HuH-7.5 (cell line): ENCODE measurements at regions not wholly inside any gene's neighbourhood (a gene's known extent, or its start where the extent isn't known, plus 50 kb on each side); places are given as distances from the start of the nearest gene placed in this dataset.
"Not testable (repeated sequence)": the region's sequence is repeated elsewhere in the genome, so short reads cannot be mapped to it uniquely, and the experiment has no call there.

Source experiments
- DNase-seq: peaks from one replicate; pipeline ENCODE4 v3.0.0; 2011; ENCODE audit warnings: low spot score

DNA sequence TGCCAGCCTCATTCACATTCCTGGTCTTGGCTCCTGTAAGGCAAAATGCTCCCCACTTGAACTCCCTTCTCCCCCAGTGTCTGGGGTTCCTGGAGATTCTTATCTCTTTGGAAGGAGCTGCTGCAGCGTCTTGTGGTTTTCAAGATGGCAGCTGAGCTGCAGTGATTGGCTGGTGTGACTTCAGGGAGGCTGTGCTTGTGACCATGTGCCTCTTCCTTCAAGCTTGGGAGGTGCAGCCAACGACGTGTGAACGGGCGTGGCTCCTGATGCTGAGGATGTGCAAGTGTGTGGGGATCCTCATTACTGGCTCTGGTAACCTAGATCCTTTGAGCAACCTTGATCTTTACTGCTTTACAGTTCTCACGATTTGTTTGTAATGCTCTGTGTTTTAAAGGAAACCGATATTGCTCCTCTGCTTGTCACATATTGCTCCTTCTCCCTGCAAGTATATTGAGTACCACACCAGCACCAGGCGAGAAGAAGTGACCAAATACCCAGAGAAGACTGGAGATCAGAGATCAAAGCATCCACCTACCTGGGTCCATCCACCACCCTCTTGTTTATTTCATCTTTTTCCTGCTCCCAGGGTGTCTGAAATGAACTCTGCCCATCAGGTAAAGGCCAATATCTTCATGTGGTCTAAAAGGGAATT, 208.5 kb downstream of the FGF9 start:
- no peak for DNase-seq

GRCh38 chr13:21882766-21883165, 211.9 kb downstream of the FGF9 start:
- no peak for DNase-seq

DNA sequence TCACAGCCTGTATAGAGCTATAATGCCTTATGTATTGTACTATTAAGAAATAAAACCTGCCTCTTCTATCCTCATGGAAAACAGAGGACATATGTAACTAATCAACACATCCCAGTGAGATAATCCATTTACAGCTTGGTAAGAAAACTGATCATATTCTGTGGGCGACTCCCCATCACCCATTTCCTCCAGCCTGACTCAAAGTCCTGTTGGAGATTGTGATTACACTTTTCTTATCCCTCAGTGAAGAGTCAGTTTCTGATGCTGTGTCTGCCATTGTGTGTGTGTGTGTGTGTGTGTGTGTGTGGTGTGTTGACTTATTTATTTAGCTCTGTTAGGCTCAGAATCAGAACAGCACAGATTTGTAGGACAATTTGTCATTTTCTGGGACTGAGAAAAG, 212.8 kb downstream of the FGF9 start:
- DNase-seq, result no peak

DNA sequence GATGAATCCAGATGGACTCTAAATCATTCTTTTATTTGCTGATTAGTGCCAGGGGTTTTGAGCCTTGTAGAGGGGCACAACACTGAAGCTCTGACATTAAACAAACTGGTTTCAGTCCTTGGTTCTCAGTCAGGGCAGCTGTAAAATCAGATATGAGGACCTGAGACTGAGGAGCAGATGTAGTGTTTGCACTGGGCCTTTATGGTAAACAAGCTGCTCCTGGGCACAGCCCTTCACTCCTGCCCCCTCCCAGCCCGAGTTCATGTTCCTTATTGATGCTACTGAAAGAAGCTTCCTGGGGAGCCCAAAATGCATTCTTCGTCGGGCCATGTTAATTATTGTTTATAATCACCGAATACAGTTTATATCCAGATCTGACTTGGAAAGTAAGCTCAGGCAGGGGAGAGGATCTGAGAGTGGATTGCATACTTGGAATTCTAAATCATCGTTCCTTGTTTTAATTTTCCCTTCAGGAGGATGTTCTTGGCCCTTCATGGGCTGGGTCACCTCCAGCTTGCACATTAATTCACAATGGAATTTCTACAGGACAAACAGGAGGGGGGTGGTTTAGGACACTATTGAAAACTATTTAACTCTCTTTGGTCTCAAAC, 213.5 kb downstream of the FGF9 start:
- DNase-seq, result no peak

DNA sequence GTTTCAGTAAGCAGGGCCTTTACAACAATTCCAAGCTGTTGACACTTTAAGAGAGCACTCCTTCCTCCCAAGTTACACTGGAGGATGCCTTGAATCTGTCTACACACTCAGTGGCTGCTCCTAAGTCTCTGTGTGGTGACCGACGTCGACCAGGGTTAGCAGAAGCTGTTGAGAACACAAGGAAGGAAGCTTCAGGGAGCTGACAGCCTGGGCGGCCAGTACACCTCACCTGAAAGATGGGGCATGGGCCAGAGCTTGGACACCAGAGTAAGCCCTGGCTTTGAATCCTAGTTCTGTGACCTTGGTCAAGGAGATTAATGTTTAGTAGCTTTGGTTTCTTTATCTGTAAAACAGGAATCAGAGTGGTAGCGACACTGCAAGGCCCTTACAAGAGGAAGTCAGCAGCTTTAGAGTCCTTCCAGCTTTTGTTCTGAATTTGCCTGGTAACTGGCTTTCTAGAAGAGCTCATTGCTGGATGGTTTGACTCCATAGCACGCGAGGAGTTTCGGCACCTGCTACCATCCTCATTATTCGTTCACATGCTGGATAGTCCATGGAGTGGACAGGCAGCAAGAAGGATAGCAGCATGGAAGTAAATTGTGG, 214.2 kb downstream of the FGF9 start:
- DNase-seq, result no peak

GRCh38 chr13:21885714-21886224, 214.9 kb downstream of the FGF9 start:
- no peak for DNase-seq

DNA sequence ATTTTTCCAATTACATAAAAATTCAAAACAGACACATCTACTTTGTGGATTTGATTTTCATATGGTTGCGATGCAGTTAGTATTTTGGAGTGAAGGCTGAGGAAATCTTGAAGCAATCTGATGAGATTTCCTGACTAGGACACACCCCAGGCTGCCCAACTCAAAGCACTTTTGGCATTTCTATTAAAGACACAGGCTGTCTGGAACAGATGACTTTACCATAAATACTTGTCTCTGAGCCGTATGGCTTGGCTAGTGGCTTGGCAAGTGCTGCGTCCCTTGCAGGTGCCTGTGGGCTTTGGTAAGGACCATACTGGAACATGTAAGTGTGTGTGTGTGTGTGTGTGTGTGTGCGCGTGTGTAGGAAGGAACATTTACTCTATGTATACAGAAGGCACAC, 218.8 kb downstream of the FGF9 start:
- DNase-seq, result no peak

GRCh38 chr13:21890220-21890619, 219.3 kb downstream of the FGF9 start:
- DNase-seq, result not testable (repeated sequence)

GRCh38 chr13:21894091-21894490, 223.2 kb downstream of the FGF9 start:
- DNase-seq, result no peak

GRCh38 chr13:21894703-21895699, 224.1 kb downstream of the FGF9 start:
- no peak for DNase-seq

GRCh38 chr13:21895779-21896178, 224.9 kb downstream of the FGF9 start:
- DNase-seq, result no peak

GRCh38 chr13:21897161-21897560, 226.3 kb downstream of the FGF9 start:
- no peak for DNase-seq

- no peak for DNase-seq
Observed at GRCh38 chr13:21898459-21898858, 227.6 kb downstream of the FGF9 start.

DNA sequence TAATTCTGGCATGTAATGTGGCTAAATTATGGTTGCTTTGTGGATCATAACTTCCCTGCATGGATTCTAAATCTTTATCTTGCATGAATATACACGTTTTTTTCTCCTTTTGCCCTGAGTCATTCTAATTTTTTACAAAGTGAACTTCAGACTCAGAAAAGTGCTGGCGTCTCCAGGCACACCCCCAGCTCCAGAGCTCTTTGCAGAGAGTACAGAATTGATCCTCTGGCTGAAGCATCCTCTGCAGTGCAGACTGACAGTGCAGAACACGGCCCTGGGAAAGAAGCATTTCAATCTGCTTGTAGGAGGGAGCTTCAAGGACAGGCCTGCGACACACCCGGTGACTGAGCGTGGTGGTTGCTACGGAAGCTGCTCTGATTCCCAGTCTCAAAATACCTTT, 228.1 kb downstream of the FGF9 start:
- no peak for DNase-seq

- DNase-seq, result no peak
Observed at GRCh38 chr13:21901336-21901735, 230.5 kb downstream of the FGF9 start.

DNA sequence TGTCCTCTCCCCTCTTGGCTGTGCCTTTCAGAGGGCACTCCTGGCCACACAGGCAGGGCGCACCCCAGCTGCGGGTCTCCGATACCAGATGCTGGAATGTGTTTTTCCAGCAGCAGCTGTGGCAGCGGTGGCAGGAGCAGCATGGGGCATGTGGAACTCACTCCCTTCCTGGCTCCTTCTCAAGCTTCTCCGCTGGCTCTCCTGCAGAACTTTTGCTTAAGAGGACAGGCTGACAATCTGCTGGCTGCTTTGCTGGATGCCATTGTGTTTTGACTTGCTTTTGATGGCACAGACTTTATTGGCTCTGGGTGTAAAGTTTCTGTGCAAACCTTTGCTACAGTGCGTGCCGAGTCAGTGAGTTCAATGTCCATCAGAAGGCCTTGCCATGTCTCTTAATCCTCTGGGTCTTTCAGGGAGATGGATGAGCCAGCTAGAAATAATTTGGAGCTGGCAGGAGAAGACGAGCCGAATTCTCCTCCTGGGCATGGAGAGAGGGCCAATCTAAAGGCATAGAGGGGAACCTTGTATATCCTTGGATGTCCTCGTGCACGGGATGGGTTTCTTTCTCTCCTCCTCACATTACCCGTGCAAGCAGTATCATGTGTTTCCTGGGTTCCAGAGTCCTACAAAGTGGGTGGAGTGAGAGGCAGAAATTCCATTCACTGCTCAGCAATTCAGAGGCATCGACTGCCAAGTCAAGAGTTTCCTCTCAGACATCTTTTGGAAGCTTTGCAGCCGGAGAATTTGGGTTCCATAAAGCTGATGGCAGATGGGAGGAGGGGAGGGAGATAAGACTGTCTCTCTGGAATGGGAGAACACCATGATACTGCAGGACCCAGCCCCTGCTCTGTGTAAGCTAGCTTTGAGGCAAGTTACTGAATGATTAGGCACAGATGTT, 231.2 kb downstream of the FGF9 start:
- no peak for DNase-seq

- no peak for DNase-seq
Observed at GRCh38 chr13:21902709-21903098, 231.8 kb downstream of the FGF9 start.

GRCh38 chr13:21905486-21905885, 234.6 kb downstream of the FGF9 start:
- no peak for DNase-seq

- DNase-seq, result no peak
Observed at GRCh38 chr13:21909331-21909730, 238.5 kb downstream of the FGF9 start.

- no peak for DNase-seq
Observed at GRCh38 chr13:21910546-21910945, 239.7 kb downstream of the FGF9 start.

- DNase-seq, result no peak
Observed at GRCh38 chr13:21911646-21912298, 240.9 kb downstream of the FGF9 start.
